HepG2 (cell line): ENCODE measurements at regions not wholly inside any gene's neighbourhood (a gene's known extent, or its start where the extent isn't known, plus 50 kb on each side); places are given as distances from the start of the nearest gene placed in this dataset.

ENCODE experiments used
- CCDC6 ChIP-seq: sonication (generic); formaldehyde crosslinking; IDR thresholded peaks from 2 replicates; pipeline ENCODE4 v1.8.1; 2022; ENCODE audit warnings: mild to moderate bottlenecking, missing genetic modification reagents, moderate library complexity
- CENPX ChIP-seq: sonication (generic); formaldehyde crosslinking; IDR thresholded peaks from 2 replicates; pipeline ENCODE4 v1.9.0; 2021; ENCODE audit warnings: mild to moderate bottlenecking, missing genetic modification reagents, moderate library complexity
- ELF3 ChIP-seq: IDR thresholded peaks from 2 replicates; pipeline ENCODE4 v1.6.1; 2016; ENCODE audit warnings: missing genetic modification reagents, missing compliant biosample characterization
- EP300 ChIP-seq, 3 experiments: sonication (generic) in 1 of 3; formaldehyde crosslinking in 1 of 3; IDR thresholded peaks; 2 replicates each; pipeline versions ENCODE4 v1.5.1 to v1.6.1; 2011 to 2020; ENCODE audit warnings: low read depth in 2 of 3, low read length in 2 of 3, borderline replicate concordance in 1 of 3, improper control_type of control experiment in 1 of 3, mild to moderate bottlenecking in 1 of 3, missing genetic modification reagents in 1 of 3, moderate library complexity in 1 of 3
- FOXJ3 ChIP-seq: sonication (generic); formaldehyde crosslinking; IDR thresholded peaks from 2 replicates; pipeline ENCODE4 v1.4.0; 2020; ENCODE audit warnings: missing genetic modification reagents, mild to moderate bottlenecking, borderline replicate concordance
- JDP2 ChIP-seq: sonication (generic); formaldehyde crosslinking; IDR thresholded peaks from 2 replicates; pipeline ENCODE4 v1.8.1; 2022; ENCODE audit warnings: missing genetic modification reagents, borderline replicate concordance
- POGZ ChIP-seq: sonication (generic); formaldehyde crosslinking; IDR thresholded peaks from 2 replicates; pipeline ENCODE4 v1.4.0; 2020; ENCODE audit warnings: mild to moderate bottlenecking, missing genetic modification reagents
- ZEB1 ChIP-seq: IDR thresholded peaks from 2 replicates; pipeline ENCODE4 v1.6.1; 2012; ENCODE audit warnings: mild to moderate bottlenecking, low read depth, inconsistent platforms; ENCODE audit not compliant: insufficient replicate concordance
- ZNF589 ChIP-seq: sonication (generic); formaldehyde crosslinking; conservative IDR thresholded peaks from 2 replicates; pipeline ENCODE4 v1.8.0; 2022; ENCODE audit warnings: mild to moderate bottlenecking, moderate library complexity, missing genetic modification reagents
- ZNF652 ChIP-seq: IDR thresholded peaks from 2 replicates; pipeline ENCODE4 v1.6.1; 2016; ENCODE audit warnings: low read depth, borderline replicate concordance
- TF ChIP-seq, protein P1 (sequence below): IDR thresholded peaks from 2 replicates; pipeline ENCODE4 v1.4.0; 2020; ENCODE audit warnings: mild to moderate bottlenecking, missing genetic modification reagents
- TF ChIP-seq, protein P2 (sequence below): sonication (generic); formaldehyde crosslinking; IDR thresholded peaks from 2 replicates; pipeline ENCODE4 v1.4.0; 2020; ENCODE audit warnings: missing genetic modification reagents
- TF ChIP-seq, protein P3 (sequence below): sonication (generic); formaldehyde crosslinking; IDR thresholded peaks from 2 replicates; pipeline ENCODE4 v1.5.0; 2020; ENCODE audit warnings: missing genetic modification reagents
- TF ChIP-seq, protein P4 (sequence below): sonication (generic); formaldehyde crosslinking; IDR thresholded peaks from 2 replicates; pipeline ENCODE4 v1.5.0; 2020; ENCODE audit warnings: mild to moderate bottlenecking, missing genetic modification reagents
- TF ChIP-seq, protein P5 (sequence below): IDR thresholded peaks from 2 replicates; pipeline ENCODE4 v1.6.1; 2016; ENCODE audit warnings: low read depth

DNA sequence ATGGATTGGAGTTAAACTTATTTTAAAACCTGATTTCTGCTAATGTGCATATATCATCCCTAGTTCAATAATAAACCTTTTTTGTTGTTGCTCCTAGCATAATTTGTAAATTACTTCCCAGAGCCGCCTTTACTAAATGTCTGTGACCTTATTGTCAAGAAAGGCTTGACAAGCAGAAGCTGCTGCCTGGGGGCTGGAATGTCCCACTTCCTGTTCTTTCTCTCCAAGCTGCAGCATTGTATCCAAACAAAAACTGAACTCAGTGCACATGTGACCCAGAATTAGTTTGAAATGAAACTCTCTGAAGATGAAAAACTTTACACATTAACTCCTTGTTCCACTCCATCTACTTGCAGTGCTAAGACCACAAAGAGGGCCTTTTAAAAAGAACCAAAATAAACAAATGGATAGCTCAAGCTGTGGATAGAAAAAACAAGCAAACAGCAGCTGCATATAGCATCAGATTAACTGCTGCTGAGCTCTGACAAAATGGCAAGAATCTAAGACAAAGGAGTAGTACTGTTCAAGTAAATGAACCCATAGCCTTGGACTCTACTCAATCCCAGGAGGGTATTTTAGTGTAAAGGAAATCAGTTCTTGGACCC is 99.8 kb upstream of the NEUROD1 start (continued):
- TF ChIP-seq ELF3 (CRISPR knock-in tag) (0 out of 2 replicates have a peak, but pooled peaks have one; percentile 21), ZNF652 (peak; percentile 72; the same call in 1 of the 2 replicates), POGZ (CRISPR knock-in tag) (no peak), ZEB1 (no peak), CCDC6 (CRISPR knock-in tag) (0 out of 2 replicates have a peak, but pooled peaks have one; percentile 25), FOXJ3 (CRISPR knock-in tag) (no peak), ZNF589 (CRISPR knock-in tag) (no peak), CENPX (no peak), EP300 (IDR thresholded peaks at IDR 0.05; ENCODE audit: low read depth in 2 of 2, low read length in 2 of 2) (0 out of 4 replicates have a peak, but pooled peaks of 1 of the 2 experiments have one; percentile 5), EP300 (CRISPR knock-in tag; IDR thresholded peaks at IDR 0.05; ENCODE audit: borderline replicate concordance) (no peak), JDP2 (CRISPR knock-in tag) (no peak)
- TF ChIP-seq, protein P1, sequence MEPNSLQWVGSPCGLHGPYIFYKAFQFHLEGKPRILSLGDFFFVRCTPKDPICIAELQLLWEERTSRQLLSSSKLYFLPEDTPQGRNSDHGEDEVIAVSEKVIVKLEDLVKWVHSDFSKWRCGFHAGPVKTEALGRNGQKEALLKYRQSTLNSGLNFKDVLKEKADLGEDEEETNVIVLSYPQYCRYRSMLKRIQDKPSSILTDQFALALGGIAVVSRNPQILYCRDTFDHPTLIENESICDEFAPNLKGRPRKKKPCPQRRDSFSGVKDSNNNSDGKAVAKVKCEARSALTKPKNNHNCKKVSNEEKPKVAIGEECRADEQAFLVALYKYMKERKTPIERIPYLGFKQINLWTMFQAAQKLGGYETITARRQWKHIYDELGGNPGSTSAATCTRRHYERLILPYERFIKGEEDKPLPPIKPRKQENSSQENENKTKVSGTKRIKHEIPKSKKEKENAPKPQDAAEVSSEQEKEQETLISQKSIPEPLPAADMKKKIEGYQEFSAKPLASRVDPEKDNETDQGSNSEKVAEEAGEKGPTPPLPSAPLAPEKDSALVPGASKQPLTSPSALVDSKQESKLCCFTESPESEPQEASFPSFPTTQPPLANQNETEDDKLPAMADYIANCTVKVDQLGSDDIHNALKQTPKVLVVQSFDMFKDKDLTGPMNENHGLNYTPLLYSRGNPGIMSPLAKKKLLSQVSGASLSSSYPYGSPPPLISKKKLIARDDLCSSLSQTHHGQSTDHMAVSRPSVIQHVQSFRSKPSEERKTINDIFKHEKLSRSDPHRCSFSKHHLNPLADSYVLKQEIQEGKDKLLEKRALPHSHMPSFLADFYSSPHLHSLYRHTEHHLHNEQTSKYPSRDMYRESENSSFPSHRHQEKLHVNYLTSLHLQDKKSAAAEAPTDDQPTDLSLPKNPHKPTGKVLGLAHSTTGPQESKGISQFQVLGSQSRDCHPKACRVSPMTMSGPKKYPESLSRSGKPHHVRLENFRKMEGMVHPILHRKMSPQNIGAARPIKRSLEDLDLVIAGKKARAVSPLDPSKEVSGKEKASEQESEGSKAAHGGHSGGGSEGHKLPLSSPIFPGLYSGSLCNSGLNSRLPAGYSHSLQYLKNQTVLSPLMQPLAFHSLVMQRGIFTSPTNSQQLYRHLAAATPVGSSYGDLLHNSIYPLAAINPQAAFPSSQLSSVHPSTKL (CRISPR knock-in tag): 0 out of 2 replicates have a peak, but pooled peaks have one; percentile 22
- TF ChIP-seq, protein P2, sequence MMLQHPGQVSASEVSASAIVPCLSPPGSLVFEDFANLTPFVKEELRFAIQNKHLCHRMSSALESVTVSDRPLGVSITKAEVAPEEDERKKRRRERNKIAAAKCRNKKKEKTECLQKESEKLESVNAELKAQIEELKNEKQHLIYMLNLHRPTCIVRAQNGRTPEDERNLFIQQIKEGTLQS (CRISPR knock-in tag): no peak
- TF ChIP-seq, protein P3, sequence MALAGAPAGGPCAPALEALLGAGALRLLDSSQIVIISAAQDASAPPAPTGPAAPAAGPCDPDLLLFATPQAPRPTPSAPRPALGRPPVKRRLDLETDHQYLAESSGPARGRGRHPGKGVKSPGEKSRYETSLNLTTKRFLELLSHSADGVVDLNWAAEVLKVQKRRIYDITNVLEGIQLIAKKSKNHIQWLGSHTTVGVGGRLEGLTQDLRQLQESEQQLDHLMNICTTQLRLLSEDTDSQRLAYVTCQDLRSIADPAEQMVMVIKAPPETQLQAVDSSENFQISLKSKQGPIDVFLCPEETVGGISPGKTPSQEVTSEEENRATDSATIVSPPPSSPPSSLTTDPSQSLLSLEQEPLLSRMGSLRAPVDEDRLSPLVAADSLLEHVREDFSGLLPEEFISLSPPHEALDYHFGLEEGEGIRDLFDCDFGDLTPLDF (CRISPR knock-in tag): no peak
- TF ChIP-seq, protein P4, sequence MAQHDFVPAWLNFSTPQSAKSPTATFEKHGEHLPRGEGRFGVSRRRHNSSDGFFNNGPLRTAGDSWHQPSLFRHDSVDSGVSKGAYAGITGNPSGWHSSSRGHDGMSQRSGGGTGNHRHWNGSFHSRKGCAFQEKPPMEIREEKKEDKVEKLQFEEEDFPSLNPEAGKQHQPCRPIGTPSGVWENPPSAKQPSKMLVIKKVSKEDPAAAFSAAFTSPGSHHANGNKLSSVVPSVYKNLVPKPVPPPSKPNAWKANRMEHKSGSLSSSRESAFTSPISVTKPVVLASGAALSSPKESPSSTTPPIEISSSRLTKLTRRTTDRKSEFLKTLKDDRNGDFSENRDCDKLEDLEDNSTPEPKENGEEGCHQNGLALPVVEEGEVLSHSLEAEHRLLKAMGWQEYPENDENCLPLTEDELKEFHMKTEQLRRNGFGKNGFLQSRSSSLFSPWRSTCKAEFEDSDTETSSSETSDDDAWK: no peak
- TF ChIP-seq, protein P5, sequence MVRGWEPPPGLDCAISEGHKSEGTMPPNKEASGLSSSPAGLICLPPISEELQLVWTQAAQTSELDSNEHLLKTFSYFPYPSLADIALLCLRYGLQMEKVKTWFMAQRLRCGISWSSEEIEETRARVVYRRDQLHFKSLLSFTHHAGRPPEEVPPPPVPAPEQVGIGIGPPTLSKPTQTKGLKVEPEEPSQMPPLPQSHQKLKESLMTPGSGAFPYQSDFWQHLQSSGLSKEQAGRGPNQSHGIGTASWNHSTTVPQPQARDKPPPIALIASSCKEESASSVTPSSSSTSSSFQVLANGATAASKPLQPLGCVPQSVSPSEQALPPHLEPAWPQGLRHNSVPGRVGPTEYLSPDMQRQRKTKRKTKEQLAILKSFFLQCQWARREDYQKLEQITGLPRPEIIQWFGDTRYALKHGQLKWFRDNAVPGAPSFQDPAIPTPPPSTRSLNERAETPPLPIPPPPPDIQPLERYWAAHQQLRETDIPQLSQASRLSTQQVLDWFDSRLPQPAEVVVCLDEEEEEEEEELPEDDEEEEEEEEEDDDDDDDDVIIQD (CRISPR knock-in tag): peak; percentile 21; the same call in 1 of the 2 replicates
